Prostate gland (tissue), 2 donors: ENCODE measurements at regions not wholly inside any gene's neighbourhood (a gene's known extent, or its start where the extent isn't known, plus 50 kb on each side); places are given as distances from the start of the nearest gene placed in this dataset.

Experiments
- DNase-seq: peaks from one replicate; pipeline ENCODE4 v3.0.0-alpha.2; 2019; ENCODE audit warnings: low spot score
- H3K27ac ChIP-seq, 2 donors: fragments of 200-600 bp; sonication (generic); 2 replicates each; pipeline ENCODE4 v1.5.1; 2017 to 2019
- H3K27me3 ChIP-seq: fragments of 200-600 bp; sonication (generic); replicated peaks from 2 replicates; pipeline ENCODE4 v1.5.1; 2019; ENCODE audit not compliant: insufficient read depth
- H3K36me3 ChIP-seq, 2 donors: fragments of 200-600 bp; sonication (generic); 1 replicate in 1 of 2; 2 replicates in 1 of 2; pipeline versions ENCODE4 v1.5.1 to v1.8.1; 2017 to 2019
- H3K4me1 ChIP-seq: fragments of 200-600 bp; sonication (generic); replicated peaks from 2 replicates; pipeline ENCODE4 v1.5.1; 2019
- H3K4me3 ChIP-seq, 2 donors: fragments of 200-600 bp; sonication (generic); 2 replicates each; pipeline ENCODE4 v1.5.1; 2017 to 2019
- H3K9me3 ChIP-seq: fragments of 200-600 bp; sonication (generic); 2 replicates; pipeline ENCODE4 v1.5.1; 2017
- CTCF ChIP-seq, 4 experiments: fragments of 200-600 bp in 2 of 4; fragments of 450-650 bp in 2 of 4; sonication (generic) in 2 of 4; IDR thresholded peaks; 1 replicate in 3 of 4; 2 replicates in 1 of 4; pipeline ENCODE4 v1.5.1; 2016 to 2019; ENCODE audit warnings: antibody characterized with exemption in 4 of 4, mild to moderate bottlenecking in 2 of 4, moderate library complexity in 2 of 4
- POLR2A ChIP-seq: fragments of 450-650 bp; IDR thresholded peaks from one replicate; pipeline ENCODE4 v1.6.1; 2016; ENCODE audit warnings: antibody characterized with exemption, mild to moderate bottlenecking
- POLR2AphosphoS5 ChIP-seq: sonication (generic); formaldehyde crosslinking; IDR thresholded peaks from one replicate; pipeline ENCODE4 v1.6.1; 2017; ENCODE audit warnings: antibody characterized with exemption
- WGBS: methylation state at CpG from one replicate; pipeline ENCODE4 v1.1.5; 2018; 5-methylcytosine and 5-hydroxymethylcytosine counted together
- intact Hi-C: fragments of 100-400 bp; cut with DNase I; formaldehyde crosslinking; loops from one replicate; pipeline ENCODE4 v1.14.2; 2022

- DNase-seq = no peak
- Histone ChIP-seq H3K36me3 (no peaks in the 10 kb centered on the region), H3K27me3 (no peaks in the 10 kb centered on the region), H3K4me3 (no peak overlapping the region), H3K4me1 (no peaks in the 10 kb centered on the region), H3K9me3 (no peaks in the 10 kb centered on the region), H3K27ac (no peak overlapping the region)
- intact Hi-C loops = loop anchor here (5.0 to 10.0 kb wide), 2 partner anchors 200 to 217 kb away; no protein-coding TSS in a partner anchor
- TF ChIP-seq CTCF (IDR thresholded peaks at IDR 0.05) = no peak
- no peak for TF ChIP-seq POLR2A
- no peak for TF ChIP-seq POLR2AphosphoS5
- WGBS = 83% methylated on average over 2 of the region's 2 CpGs
These were observed 85.9 kb upstream of the HMGCLL1 start for GRCh38 chr6:55664591-55665587.

DNA sequence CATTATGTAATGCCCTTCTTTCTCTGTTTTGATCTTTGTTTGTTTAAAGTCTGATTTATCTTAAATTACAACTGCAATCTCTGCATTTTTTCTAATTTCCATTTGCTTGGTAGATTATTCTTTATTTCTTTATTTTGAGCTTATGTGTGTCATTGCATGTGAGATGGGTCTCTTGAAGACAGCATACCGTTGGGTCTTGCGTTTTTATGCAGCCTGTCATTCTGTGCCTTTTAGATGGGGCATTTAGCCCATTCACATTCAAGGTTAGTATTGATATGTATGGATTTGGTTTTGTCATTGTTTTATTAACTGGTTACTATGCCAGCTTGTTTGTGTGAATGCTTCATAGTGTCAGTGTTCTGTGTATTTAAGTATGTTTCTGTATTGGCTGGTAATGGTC is 84.9 kb upstream of the HMGCLL1 start:
- Histone ChIP-seq H3K9me3 (no peaks in the 10 kb centered on the region), H3K36me3 (no peaks in the 10 kb centered on the region), H3K27me3 (no peaks in the 10 kb centered on the region), H3K4me3 (no peak overlapping the region), H3K27ac (no peak overlapping the region), H3K4me1 (no peaks in the 10 kb centered on the region)
- DNase-seq = no peak
- 98% methylated on average over 2 of the region's 2 CpGs for WGBS
- TF ChIP-seq CTCF (IDR thresholded peaks at IDR 0.05) (no peak), POLR2A (no peak), POLR2AphosphoS5 (no peak)
- intact Hi-C loops = loop anchor here (10.0 kb wide), 1 partner anchor 201 kb away; no protein-coding TSS in a partner anchor

GRCh38 chr6:55659304-55659703 is 80.3 kb upstream of the HMGCLL1 start:
- no peaks in the 10 kb centered on the region for H3K27me3 ChIP-seq
- no peak overlapping the region for H3K4me3 ChIP-seq
- H3K27ac ChIP-seq = no peak overlapping the region
- intact Hi-C loops = no loop called here
- H3K4me1 ChIP-seq = no peaks in the 10 kb centered on the region
- no peaks in the 10 kb centered on the region for H3K36me3 ChIP-seq
- H3K9me3 ChIP-seq = no peaks in the 10 kb centered on the region
- TF ChIP-seq POLR2A = no peak
- 82% methylated on average over 3 of the region's 3 CpGs for WGBS
- DNase-seq = no peak

DNA sequence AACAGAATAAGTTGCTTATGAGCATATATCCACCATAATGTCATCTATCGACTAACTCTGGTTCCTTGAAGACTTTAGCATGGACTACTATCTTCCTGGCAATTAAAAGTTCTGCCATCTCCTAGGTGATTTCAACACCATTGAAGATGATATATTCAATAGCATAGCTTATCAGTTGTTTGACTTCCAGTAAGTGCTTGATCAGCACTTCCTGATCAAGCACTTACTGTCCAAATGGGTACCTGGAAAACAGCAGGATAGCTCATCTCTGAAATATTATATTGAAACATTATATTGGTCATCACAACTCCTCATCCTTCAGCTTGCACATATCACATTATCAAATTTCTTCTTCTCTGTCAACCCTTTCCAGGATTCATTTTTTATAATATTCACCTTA is 75.5 kb upstream of the HMGCLL1 start:
- 93% methylated on average over 1 of the region's 1 CpG for WGBS
- Histone ChIP-seq H3K27me3 (no peaks in the 10 kb centered on the region), H3K9me3 (no peaks in the 10 kb centered on the region)

GRCh38 chr6:55652429-55652828 is 73.4 kb upstream of the HMGCLL1 start:
- 59% methylated on average over 1 of the region's 1 CpG for WGBS
- intact Hi-C loops = no loop called here

More for the DNA sequence above, 75.5 kb upstream of the HMGCLL1 start:
- H3K4me3 ChIP-seq = no peak overlapping the region
- intact Hi-C loops = no loop called here
- H3K27ac ChIP-seq = no peak overlapping the region
- H3K4me1 ChIP-seq = no peaks in the 10 kb centered on the region
- TF ChIP-seq CTCF (IDR thresholded peaks at IDR 0.05) = no peak
- TF ChIP-seq POLR2A = no peak
- no peak for TF ChIP-seq POLR2AphosphoS5
- no peak for DNase-seq
- H3K36me3 ChIP-seq = no peaks in the 10 kb centered on the region

More at GRCh38 chr6:55652429-55652828, 73.4 kb upstream of the HMGCLL1 start:
- H3K27me3 ChIP-seq = no peaks in the 10 kb centered on the region
- no peaks in the 10 kb centered on the region for H3K4me1 ChIP-seq
- H3K36me3 ChIP-seq = no peaks in the 10 kb centered on the region
- no peaks in the 10 kb centered on the region for H3K9me3 ChIP-seq
- H3K27ac ChIP-seq = no peak overlapping the region
- TF ChIP-seq POLR2AphosphoS5 (no peak), POLR2A (no peak), CTCF (IDR thresholded peaks at IDR 0.05) (no peak)
- no peak for DNase-seq
- H3K4me3 ChIP-seq = no peak overlapping the region
